NB4 (cell line): ENCODE measurements at regions not wholly inside any gene's neighbourhood (a gene's known extent, or its start where the extent isn't known, plus 50 kb on each side); places are given as distances from the start of the nearest gene placed in this dataset.
"Not testable (repeated sequence)": the region's sequence is repeated elsewhere in the genome, so short reads cannot be mapped to it uniquely, and the experiment has no call there.

ENCODE experiments used
- DNase-seq: peaks from one replicate; pipeline ENCODE4 v3.0.0; 2010; ENCODE audit warnings: low read depth
- H3K4me3 ChIP-seq: one replicate; pipeline ENCODE4 v1.5.1; 2011; ENCODE audit warnings: mild to moderate bottlenecking, low read depth, low read length, moderate library complexity
- CTCF ChIP-seq: IDR thresholded peaks from one replicate; pipeline ENCODE4 v1.5.1; 2012; ENCODE audit warnings: low read depth, low read length
- MAX ChIP-seq: IDR thresholded peaks from 2 replicates; pipeline ENCODE4 v1.6.1; 2011; ENCODE audit warnings: low read depth, low read length
- MYC ChIP-seq: IDR thresholded peaks from 2 replicates; pipeline ENCODE4 v1.6.1; 2011; ENCODE audit warnings: low read depth, low read length
- POLR2A ChIP-seq: IDR thresholded peaks from 2 replicates; pipeline ENCODE4 v1.6.1; 2011; ENCODE audit warnings: mild to moderate bottlenecking; ENCODE audit not compliant: insufficient read length; ENCODE audit errors: extremely low read depth

GRCh38 chr5:53169933-53170332, 60.4 kb upstream of the MOCS2 start:
- H3K4me3 ChIP-seq: no peak overlapping the region
- no peak for DNase-seq
- TF ChIP-seq CTCF (no peak), MAX (no peak), POLR2A (no peak), MYC (no peak)

GRCh38 chr5:53170746-53171349, 61.3 kb upstream of the MOCS2 start:
- peak; percentile 23 for DNase-seq
- no peak overlapping the region for H3K4me3 ChIP-seq
- TF ChIP-seq MYC (no peak), CTCF (peak; percentile 33)

- DNase-seq: not testable (repeated sequence)
These were observed 62.5 kb upstream of the MOCS2 start for GRCh38 chr5:53172073-53172472.

GRCh38 chr5:53172630-53173029, 63.1 kb upstream of the MOCS2 start:
- H3K4me3 ChIP-seq: no peak overlapping the region
- DNase-seq: no peak
- no peak for TF ChIP-seq MAX
- no peak for TF ChIP-seq MYC
- no peak for TF ChIP-seq POLR2A
- no peak for TF ChIP-seq CTCF

More at GRCh38 chr5:53172073-53172472, 62.5 kb upstream of the MOCS2 start:
- not testable (repeated sequence) for H3K4me3 ChIP-seq

GRCh38 chr5:53173083-53173482, 63.5 kb upstream of the MOCS2 start:
- no peak for TF ChIP-seq POLR2A
- TF ChIP-seq CTCF: no peak
- H3K4me3 ChIP-seq: no peak overlapping the region
- no peak for DNase-seq

GRCh38 chr5:53178830-53179229, 69.3 kb upstream of the MOCS2 start:
- DNase-seq: no peak
- H3K4me3 ChIP-seq: no peak overlapping the region
- TF ChIP-seq POLR2A: no peak
- TF ChIP-seq MAX: no peak
- TF ChIP-seq MYC: no peak
- no peak for TF ChIP-seq CTCF

- no peak for DNase-seq
- TF ChIP-seq POLR2A (no peak), MAX (no peak), MYC (no peak)
- H3K4me3 ChIP-seq: no peak overlapping the region
These were observed 70.1 kb upstream of the MOCS2 start for GRCh38 chr5:53179691-53180090.
